Thymus (tissue), 11 donors: ENCODE measurements at regions not wholly inside any gene's neighbourhood (a gene's known extent, or its start where the extent isn't known, plus 50 kb on each side); places are given as distances from the start of the nearest gene placed in this dataset.

Source experiments
- DNase-seq, 9 donors: peaks; one replicate each; pipeline ENCODE4 v3.0.0-alpha.2; 2013; ENCODE audit warnings: low spot score in 9 of 9, low read depth in 6 of 9, missing footprints in 1 of 9
- H3K27ac ChIP-seq, 2 donors: one replicate each; pipeline ENCODE4 v1.5.1; 2013; ENCODE audit warnings: control low read depth in 1 of 2, low read depth in 1 of 2, low read length in 1 of 2, mild to moderate bottlenecking in 1 of 2, moderate library complexity in 1 of 2
- H3K27me3 ChIP-seq, 2 donors: one replicate each; pipeline ENCODE4 v1.5.1; 2013; ENCODE audit warnings: low read length in 1 of 2; ENCODE audit not compliant: control insufficient read depth in 2 of 2, insufficient read depth in 1 of 2
- H3K36me3 ChIP-seq, 2 donors: one replicate each; pipeline ENCODE4 v1.5.1; 2013; ENCODE audit warnings: low read length in 1 of 2, mild to moderate bottlenecking in 1 of 2, moderate library complexity in 1 of 2; ENCODE audit not compliant: control insufficient read depth in 2 of 2, insufficient read depth in 2 of 2
- H3K4me1 ChIP-seq, 2 donors: one replicate each; pipeline ENCODE4 v1.5.1; 2013; ENCODE audit warnings: low read length in 2 of 2; ENCODE audit not compliant: control insufficient read depth in 2 of 2, insufficient read depth in 2 of 2
- H3K4me3 ChIP-seq, 2 donors: one replicate each; pipeline ENCODE4 v1.5.1; 2013; ENCODE audit warnings: low read length in 2 of 2, control low read depth in 1 of 2, mild to moderate bottlenecking in 1 of 2
- H3K9me3 ChIP-seq, 2 donors: one replicate each; pipeline ENCODE4 v1.5.1; 2013; ENCODE audit warnings: low read length in 1 of 2, mild to moderate bottlenecking in 1 of 2; ENCODE audit not compliant: control insufficient read depth in 2 of 2, insufficient read depth in 1 of 2
- WGBS: extraction: QIAGEN DNeasy Blood & Tissue Kit; methylation state at CpG from one replicate; pipeline ENCODE4 v1.1.7; 2013; 5-methylcytosine and 5-hydroxymethylcytosine counted together
- donor health status: healthy.

DNA sequence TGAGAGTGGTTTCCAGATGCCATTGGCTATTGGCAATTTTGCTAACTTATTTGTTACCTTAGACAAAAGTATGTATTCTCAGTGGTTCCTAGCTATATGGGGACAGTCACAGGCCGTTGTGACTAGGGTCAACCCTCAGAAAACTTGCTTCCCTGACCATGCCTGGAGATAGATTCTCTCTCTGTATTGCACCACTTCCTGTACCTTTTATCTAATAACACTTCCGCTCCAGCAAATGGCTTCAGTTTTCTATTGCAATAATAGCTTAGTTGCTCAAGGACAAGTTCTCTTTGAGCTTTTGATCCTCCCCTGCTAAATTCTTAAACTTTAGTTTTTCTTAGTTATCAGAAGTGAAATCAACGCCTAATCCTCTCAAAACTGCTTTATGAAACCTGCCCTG is 338.0 kb downstream of the RMST start:
- Histone ChIP-seq H3K4me1 (no peaks in the 10 kb centered on the region), H3K4me3 (no peak overlapping the region), H3K9me3 (no peaks in the 10 kb centered on the region), H3K36me3 (no peaks in the 10 kb centered on the region), H3K27ac (no peak overlapping the region), H3K27me3 (no peaks in the 10 kb centered on the region)
- 77% methylated on average over 3 of the region's 3 CpGs for WGBS
- DNase-seq, result no peak

DNA sequence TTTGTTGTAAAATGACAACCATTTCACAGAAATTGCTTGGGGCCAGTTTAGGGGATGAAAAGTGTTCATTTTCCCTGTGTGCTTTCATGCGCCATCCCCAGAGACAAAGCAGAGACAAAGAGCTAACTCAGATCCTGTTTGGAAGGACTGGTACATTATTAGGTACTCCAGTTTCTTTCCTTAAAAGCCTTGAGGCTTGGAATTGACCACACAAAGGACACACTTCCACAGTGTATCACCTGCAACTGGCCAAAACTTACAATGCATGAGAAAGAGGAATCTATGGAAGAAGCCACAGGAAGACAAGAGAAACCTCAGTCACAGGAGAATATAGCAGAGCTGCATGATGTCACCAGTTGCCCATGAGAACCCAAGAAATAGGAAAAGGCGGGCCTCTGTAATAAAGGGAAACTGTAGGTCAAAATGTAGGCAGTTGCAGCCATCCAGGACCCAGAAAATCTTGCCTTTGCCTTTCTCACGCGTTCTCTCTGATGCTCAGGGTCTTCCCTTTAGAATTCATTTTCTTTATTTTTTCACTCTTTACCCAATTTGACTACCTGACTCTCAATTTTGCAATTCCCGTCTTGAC is 339.0 kb downstream of the RMST start:
- Histone ChIP-seq H3K9me3 (no peaks in the 10 kb centered on the region), H3K4me1 (no peaks in the 10 kb centered on the region), H3K27me3 (no peaks in the 10 kb centered on the region), H3K27ac (no peak overlapping the region), H3K4me3 (no peak overlapping the region), H3K36me3 (no peaks in the 10 kb centered on the region)
- no peak for DNase-seq
- WGBS, result 82% methylated on average over 5 of the region's 5 CpGs

DNA sequence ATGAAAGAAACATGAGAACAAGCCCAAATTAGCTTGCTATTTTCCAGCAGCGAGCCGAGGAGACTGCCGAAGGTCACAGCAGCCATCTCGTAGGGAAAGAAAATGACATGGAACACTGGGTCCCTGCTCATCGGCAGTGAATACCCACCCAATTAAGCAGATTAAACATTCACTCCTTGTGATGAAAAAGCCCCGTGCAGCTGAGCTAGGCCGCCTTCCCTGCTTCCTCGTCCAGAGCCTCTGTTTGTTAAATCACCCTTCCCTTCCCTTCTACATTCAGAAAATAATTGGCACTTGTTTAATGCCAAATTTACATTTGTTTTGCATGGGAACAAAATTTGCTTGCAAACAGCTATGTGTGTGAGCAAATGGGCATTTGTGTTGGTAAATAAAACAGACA is 342.5 kb downstream of the RMST start:
- Histone ChIP-seq H3K4me1 (no peaks in the 10 kb centered on the region), H3K27ac (no peak overlapping the region)

DNA sequence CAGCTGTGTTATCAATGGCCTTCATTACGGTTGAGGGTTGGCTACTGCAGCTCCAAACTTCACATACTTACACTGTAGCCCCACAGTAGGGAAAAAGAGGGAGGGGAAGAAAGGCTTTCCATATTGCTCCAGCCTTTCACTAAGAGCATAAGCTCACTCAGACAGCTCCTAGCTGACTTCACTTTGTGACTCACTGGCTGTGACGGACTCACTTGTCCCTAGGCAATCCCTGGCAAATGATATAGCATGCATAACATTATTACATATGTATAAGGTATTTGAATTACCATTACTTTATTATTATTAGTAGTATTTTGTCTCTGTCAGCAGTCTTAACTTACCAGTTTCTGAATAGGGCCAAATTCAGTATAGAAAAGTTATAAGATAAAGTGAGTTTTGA is 350.7 kb downstream of the RMST start:
- Histone ChIP-seq H3K27me3 (no peaks in the 10 kb centered on the region), H3K4me3 (no peak overlapping the region), H3K4me1 (no peaks in the 10 kb centered on the region), H3K27ac (no peak overlapping the region), H3K36me3 (no peaks in the 10 kb centered on the region), H3K9me3 (no peaks in the 10 kb centered on the region)
- whole genome bisulfite sequencing, result 82% methylated on average over 2 of the region's 2 CpGs
- DNase-seq, result no peak

More for the DNA sequence above, 342.5 kb downstream of the RMST start:
- Histone ChIP-seq H3K27me3 (no peaks in the 10 kb centered on the region), H3K36me3 (no peaks in the 10 kb centered on the region), H3K9me3 (no peaks in the 10 kb centered on the region), H3K4me3 (no peak overlapping the region)
- 86% methylated on average over 8 of the region's 8 CpGs for WGBS
- no peak for DNase-seq

DNA sequence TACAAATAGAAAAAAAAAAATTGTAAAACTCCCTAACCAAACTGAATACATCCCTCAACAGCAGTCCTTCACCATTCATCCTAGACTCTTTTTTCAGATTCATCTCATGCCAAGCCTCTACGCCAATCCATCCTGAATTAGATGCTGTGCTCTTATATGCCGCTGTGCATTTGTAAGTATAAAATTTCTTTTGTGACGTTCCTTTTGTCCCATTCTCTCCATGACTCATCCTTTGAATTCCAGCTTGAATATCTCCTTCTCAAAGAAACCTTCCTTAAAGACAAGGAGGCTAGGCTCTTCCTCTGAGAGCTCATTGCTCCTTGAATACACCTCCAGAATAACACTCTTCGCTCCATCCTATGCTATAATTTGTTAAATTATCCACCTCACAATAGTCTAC is 359.2 kb downstream of the RMST start:
- H3K4me3 ChIP-seq, result no peak overlapping the region
- WGBS, result 95% methylated on average over 4 of the region's 4 CpGs
- no peak overlapping the region for H3K27ac ChIP-seq
- H3K9me3 ChIP-seq, result no peaks in the 10 kb centered on the region
- no peaks in the 10 kb centered on the region for H3K27me3 ChIP-seq
- DNase-seq, result no peak
- no peaks in the 10 kb centered on the region for H3K36me3 ChIP-seq
- H3K4me1 ChIP-seq, result no peaks in the 10 kb centered on the region

DNA sequence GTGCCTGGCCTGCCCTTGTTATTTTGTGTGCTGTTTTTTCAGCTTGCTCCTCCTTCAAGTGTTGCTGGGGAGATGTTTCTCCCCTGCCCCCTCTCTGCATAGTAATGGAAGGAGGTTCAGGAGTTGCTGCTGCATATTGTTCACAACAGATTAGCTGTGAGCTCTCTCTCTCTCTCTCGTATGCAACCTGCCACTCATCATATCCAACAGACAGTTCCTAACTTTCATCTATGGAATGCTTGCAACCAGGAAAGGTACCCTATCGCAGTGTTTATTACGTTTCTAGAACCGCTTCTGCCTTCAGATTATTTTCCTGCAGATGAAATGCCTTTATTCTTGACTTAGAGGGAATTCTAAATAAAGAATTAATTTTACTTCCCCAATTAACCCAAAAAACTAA is 372.9 kb downstream of the RMST start:
- WGBS, result 92% methylated on average over 4 of the region's 4 CpGs
- Histone ChIP-seq H3K27ac (no peak overlapping the region), H3K4me3 (no peak overlapping the region), H3K27me3 (no peaks in the 10 kb centered on the region), H3K9me3 (no peaks in the 10 kb centered on the region), H3K4me1 (no peaks in the 10 kb centered on the region), H3K36me3 (no peaks in the 10 kb centered on the region)
- no peak for DNase-seq

DNA sequence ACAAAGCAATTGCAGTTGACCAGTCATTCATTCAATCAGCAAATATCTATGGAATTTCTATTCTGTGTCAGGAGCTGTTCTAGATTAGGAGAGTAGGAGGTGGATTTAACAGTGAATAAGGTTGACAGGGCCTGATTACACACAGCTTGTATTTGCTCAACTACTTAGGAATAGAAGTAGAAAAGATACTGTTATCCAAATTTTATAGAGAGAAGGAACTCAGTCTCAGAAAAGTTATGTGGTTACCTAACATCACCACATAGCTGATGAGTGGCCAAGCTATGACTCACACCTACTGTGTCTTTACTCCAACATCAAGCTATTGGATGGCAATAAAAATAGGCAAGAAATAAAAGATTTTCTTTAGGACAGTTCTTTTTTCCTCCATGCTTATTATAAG is 374.8 kb downstream of the RMST start:
- Histone ChIP-seq H3K9me3 (no peaks in the 10 kb centered on the region), H3K4me3 (no peak overlapping the region), H3K4me1 (no peaks in the 10 kb centered on the region), H3K27ac (no peak overlapping the region), H3K36me3 (no peaks in the 10 kb centered on the region), H3K27me3 (no peaks in the 10 kb centered on the region)
- DNase-seq, result no peak

DNA sequence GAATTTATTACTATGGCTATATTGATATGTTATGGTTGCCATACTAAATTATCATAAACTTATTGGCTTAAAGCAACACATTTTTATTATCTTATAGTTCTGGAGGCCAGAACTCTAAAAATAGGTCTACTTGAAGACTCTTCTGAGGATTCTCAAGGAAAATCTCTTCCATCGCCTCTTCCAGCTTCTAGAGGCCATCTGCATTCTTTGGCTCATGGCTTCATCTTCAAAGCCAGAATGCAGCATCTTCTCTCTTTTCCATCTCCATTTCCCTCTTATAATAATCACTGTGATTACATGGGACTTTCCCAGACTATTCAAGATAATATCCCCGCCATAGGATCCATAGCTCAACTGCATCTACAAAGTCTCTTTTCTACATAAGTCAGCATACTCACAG is 385.4 kb downstream of the RMST start:
- no peak for DNase-seq
- Histone ChIP-seq H3K27ac (no peak overlapping the region), H3K27me3 (no peaks in the 10 kb centered on the region), H3K9me3 (no peaks in the 10 kb centered on the region), H3K4me1 (no peaks in the 10 kb centered on the region), H3K4me3 (no peak overlapping the region), H3K36me3 (no peaks in the 10 kb centered on the region)
- WGBS, result 95% methylated on average over 2 of the region's 2 CpGs

DNA sequence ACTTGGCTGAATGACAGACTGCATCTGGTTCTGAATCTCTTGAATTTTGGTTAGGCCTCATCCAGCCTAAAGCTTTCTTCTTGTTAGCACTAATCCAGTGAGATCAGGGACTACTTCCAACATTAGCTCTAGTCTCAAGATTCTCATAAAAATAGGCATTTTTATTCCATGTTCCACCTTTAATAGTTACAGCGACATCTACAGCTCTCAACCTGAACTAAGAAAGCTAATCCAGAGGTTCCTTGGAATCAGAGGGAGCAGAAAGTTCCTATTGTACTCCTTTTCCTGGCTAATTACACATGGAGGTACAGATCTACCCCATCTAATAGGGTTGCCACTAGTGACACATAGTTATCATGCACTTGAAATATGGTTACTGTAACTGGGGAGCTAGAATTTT is 391.9 kb downstream of the RMST start:
- H3K9me3 ChIP-seq, result no peaks in the 10 kb centered on the region
- no peak overlapping the region for H3K4me3 ChIP-seq
- H3K27ac ChIP-seq, result no peak overlapping the region
- 96% methylated on average over 1 of the region's 1 CpG for WGBS
- no peak for DNase-seq
- H3K36me3 ChIP-seq, result no peaks in the 10 kb centered on the region
- no peaks in the 10 kb centered on the region for H3K27me3 ChIP-seq
- no peaks in the 10 kb centered on the region for H3K4me1 ChIP-seq

DNA sequence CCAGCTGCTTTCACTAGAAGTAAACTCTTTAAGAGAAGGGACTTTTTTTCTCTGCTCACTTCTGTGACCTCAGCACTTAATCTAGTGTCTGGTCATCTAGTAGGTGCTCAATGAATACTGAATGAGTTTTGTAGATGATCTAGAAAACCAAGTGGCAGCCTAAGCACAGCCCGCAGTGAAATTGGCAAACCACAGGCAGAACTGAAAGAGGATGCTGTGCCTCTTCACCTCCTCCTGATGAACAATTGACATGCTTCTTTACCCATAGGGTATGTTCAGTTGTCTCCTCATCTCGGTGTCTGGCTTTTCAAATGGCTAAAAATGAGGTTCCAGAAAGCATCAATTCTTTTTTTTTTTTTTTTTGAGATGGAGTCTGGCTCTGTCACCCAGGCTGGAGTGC is 399.5 kb downstream of the RMST start:
- Histone ChIP-seq H3K9me3 (no peaks in the 10 kb centered on the region), H3K27ac (no peak overlapping the region), H3K4me3 (no peak overlapping the region), H3K36me3 (no peaks in the 10 kb centered on the region), H3K27me3 (no peaks in the 10 kb centered on the region), H3K4me1 (no peaks in the 10 kb centered on the region)
- no peak for DNase-seq
- 48% methylated on average over 2 of the region's 2 CpGs for WGBS
